Gastrocnemius medialis (tissue), 4 donors: ENCODE measurements at regions not wholly inside any gene's neighbourhood (a gene's known extent, or its start where the extent isn't known, plus 50 kb on each side); places are given as distances from the start of the nearest gene placed in this dataset.

Experiments used
- ATAC-seq, 2 donors: fragments of 150-250 bp; one replicate each; pipeline ENCODE4 v1.9.1; 2016
- DNase-seq, 2 donors: peaks; one replicate each; pipeline ENCODE4 v3.0.0-alpha.2; 2019
- H3K27ac ChIP-seq, 4 donors: fragments of 200-600 bp; sonication (generic); 1 replicate in 1 of 4; 2 replicates in 3 of 4; pipeline ENCODE4 v1.5.1; 2016 to 2018; ENCODE audit warnings: mild to moderate bottlenecking in 2 of 4, moderate library complexity in 1 of 4
- H3K27me3 ChIP-seq, 3 donors: fragments of 200-600 bp; sonication (generic) in 2 of 3; 1 replicate in 1 of 3; 2 replicates in 2 of 3; pipeline versions ENCODE4 v1.5.1 to v1.6.0; 2016 to 2019; ENCODE audit warnings: mild to moderate bottlenecking in 1 of 3, moderate library complexity in 1 of 3
- H3K36me3 ChIP-seq, 2 donors: fragments of 200-600 bp; sonication (generic) in 1 of 2; one replicate each; pipeline ENCODE4 v1.5.1; 2017 to 2018
- H3K4me1 ChIP-seq, 2 donors: fragments of 200-600 bp; sonication (generic) in 1 of 2; one replicate each; pipeline ENCODE4 v1.5.1; 2016 to 2017; ENCODE audit warnings: mild to moderate bottlenecking in 2 of 2
- H3K4me3 ChIP-seq, 4 donors: fragments of 200-600 bp; sonication (generic) in 3 of 4; 1 replicate in 1 of 4; 2 replicates in 3 of 4; pipeline ENCODE4 v1.5.1; 2016 to 2019; ENCODE audit warnings: mild to moderate bottlenecking in 2 of 4
- H3K9me3 ChIP-seq, 3 donors: fragments of 200-600 bp; sonication (generic) in 2 of 3; 1 replicate in 1 of 3; 2 replicates in 2 of 3; pipeline ENCODE4 v1.5.1; 2016 to 2019
- CTCF ChIP-seq, 5 experiments: fragments of 450-650 bp in 3 of 5; fragments of 200-600 bp in 2 of 5; sonication (generic) in 2 of 5; IDR thresholded peaks in 4 of 5; conservative IDR thresholded peaks in 1 of 5; 1 replicate in 4 of 5; 2 replicates in 1 of 5; pipeline ENCODE4 v1.5.1; 2016 to 2019; ENCODE audit warnings: antibody characterized with exemption in 5 of 5, mild to moderate bottlenecking in 3 of 5, moderate library complexity in 3 of 5
- POLR2A ChIP-seq, 2 donors: fragments of 450-650 bp; IDR thresholded peaks; one replicate each; pipeline ENCODE4 v1.6.1; 2017; ENCODE audit warnings: antibody characterized with exemption in 2 of 2, mild to moderate bottlenecking in 2 of 2, moderate library complexity in 2 of 2
- in situ Hi-C, 4 donors: fragments of 200-750 bp; cut with MboI; loops; one replicate each; pipeline versions ENCODE4 v1.15.0 to v1.8.0; 2017; ENCODE audit warnings: low sequenced_read_pairs in 4 of 4
- intact Hi-C: fragments of 100-400 bp; cut with DNase I; formaldehyde crosslinking; loops from one replicate; pipeline ENCODE4 v1.15.1; 2023; ENCODE audit warnings: low total_unique reads

GRCh38 chr2:34486965-34487364 is 887.9 kb upstream of the FAM98A start:
- in situ Hi-C loops, result no loop called here
- DNase-seq (no peak), ATAC-seq (no peak)
- Histone ChIP-seq H3K27me3 (no peaks in the 10 kb centered on the region), H3K27ac (no peak overlapping the region), H3K9me3 (no peaks in the 10 kb centered on the region), H3K4me3 (no peak overlapping the region), H3K36me3 (no peaks in the 10 kb centered on the region), H3K4me1 (no peaks in the 10 kb centered on the region)
- intact Hi-C loops, result no loop called here
- TF ChIP-seq POLR2A (IDR thresholded peaks at IDR 0.05) (no peak), CTCF (IDR thresholded peaks at IDR 0.05 in 4 of 5, conservative IDR thresholded peaks at IDR 0.05 in 1 of 5) (no peak)

GRCh38 chr2:34481542-34481941 is 882.4 kb upstream of the FAM98A start:
- intact Hi-C loops (no loop called here), in situ Hi-C loops (no loop called here)
- Histone ChIP-seq H3K9me3 (no peaks in the 10 kb centered on the region), H3K27ac (no peak overlapping the region), H3K27me3 (no peaks in the 10 kb centered on the region), H3K4me1 (no peaks in the 10 kb centered on the region), H3K36me3 (no peaks in the 10 kb centered on the region), H3K4me3 (no peak overlapping the region)
- ATAC-seq, result no peak
- TF ChIP-seq POLR2A (IDR thresholded peaks at IDR 0.05) (no peak), CTCF (IDR thresholded peaks at IDR 0.05 in 4 of 5, conservative IDR thresholded peaks at IDR 0.05 in 1 of 5) (no peak)
- no peak for DNase-seq

- in situ Hi-C loops, result no loop called here
- no peak for DNase-seq
- H3K4me3 ChIP-seq, result no peak overlapping the region
- ATAC-seq, result no peak
- no peak for TF ChIP-seq CTCF (IDR thresholded peaks at IDR 0.05 in 4 of 5, conservative IDR thresholded peaks at IDR 0.05 in 1 of 5)
- TF ChIP-seq POLR2A (IDR thresholded peaks at IDR 0.05), result no peak
- H3K27ac ChIP-seq, result no peak overlapping the region
- no peaks in the 10 kb centered on the region for H3K27me3 ChIP-seq
- no peaks in the 10 kb centered on the region for H3K36me3 ChIP-seq
- no peaks in the 10 kb centered on the region for H3K4me1 ChIP-seq
- H3K9me3 ChIP-seq, result no peaks in the 10 kb centered on the region
- intact Hi-C loops, result no loop called here
These were observed 881.3 kb upstream of the FAM98A start for GRCh38 chr2:34480366-34480765.

DNA sequence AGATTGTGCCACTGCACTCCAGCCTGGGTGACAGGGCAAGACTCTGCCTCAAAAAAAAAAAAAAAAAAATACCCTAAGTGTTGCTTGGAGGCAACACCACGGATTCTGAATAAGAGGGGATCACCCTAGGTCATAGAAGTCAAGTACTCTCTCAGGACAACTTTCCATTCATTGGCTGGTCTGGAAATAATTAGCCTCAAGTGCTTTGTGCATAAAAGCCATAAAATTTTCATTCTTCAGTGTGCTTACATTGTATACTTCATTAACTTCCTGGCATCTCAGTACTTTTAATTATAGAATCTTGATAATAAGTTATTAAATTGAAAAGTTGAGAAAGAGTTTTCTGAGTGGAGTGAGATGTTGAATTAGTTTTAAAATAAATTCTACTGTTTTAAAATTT is 876.1 kb upstream of the FAM98A start:
- ATAC-seq (no peak), DNase-seq (no peak)
- no peaks in the 10 kb centered on the region for H3K27me3 ChIP-seq
- H3K4me3 ChIP-seq, result no peak overlapping the region
- TF ChIP-seq CTCF (IDR thresholded peaks at IDR 0.05 in 4 of 5, conservative IDR thresholded peaks at IDR 0.05 in 1 of 5) (no peak), POLR2A (IDR thresholded peaks at IDR 0.05) (no peak)
- H3K27ac ChIP-seq, result no peak overlapping the region
- no peaks in the 10 kb centered on the region for H3K36me3 ChIP-seq
- intact Hi-C loops (no loop called here), in situ Hi-C loops (no loop called here)
- H3K4me1 ChIP-seq, result no peaks in the 10 kb centered on the region
- no peaks in the 10 kb centered on the region for H3K9me3 ChIP-seq

DNA sequence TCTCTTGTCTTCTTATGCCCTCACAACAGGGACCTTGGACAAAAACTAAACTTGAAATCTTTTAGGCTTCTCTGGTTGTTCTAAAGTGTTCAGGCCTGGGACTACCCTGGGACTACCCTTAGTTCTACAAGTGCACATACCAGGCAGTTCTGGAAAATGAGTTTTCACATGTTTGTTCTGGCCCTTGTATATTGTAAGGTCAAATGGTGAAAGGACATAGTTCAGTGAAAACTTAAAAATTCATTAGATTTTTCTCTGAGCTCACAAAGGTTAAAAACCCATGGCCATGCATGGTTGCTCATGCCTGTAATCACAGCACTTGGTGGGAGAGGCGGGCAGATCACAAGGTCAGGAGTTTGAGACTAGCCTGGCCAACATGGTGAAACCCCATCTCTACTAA is 875.5 kb upstream of the FAM98A start:
- ATAC-seq (no peak), DNase-seq (no peak)
- intact Hi-C loops (no loop called here), in situ Hi-C loops (no loop called here)
- TF ChIP-seq POLR2A (IDR thresholded peaks at IDR 0.05) (no peak), CTCF (IDR thresholded peaks at IDR 0.05 in 4 of 5, conservative IDR thresholded peaks at IDR 0.05 in 1 of 5) (no peak)
- no peak overlapping the region for H3K27ac ChIP-seq
- no peak overlapping the region for H3K4me3 ChIP-seq
- H3K36me3 ChIP-seq, result no peaks in the 10 kb centered on the region
- no peaks in the 10 kb centered on the region for H3K27me3 ChIP-seq
- H3K4me1 ChIP-seq, result no peaks in the 10 kb centered on the region
- no peaks in the 10 kb centered on the region for H3K9me3 ChIP-seq
